OCI-LY7 (cell line): ENCODE measurements at regions not wholly inside any gene's neighbourhood (a gene's known extent, or its start where the extent isn't known, plus 50 kb on each side); places are given as distances from the start of the nearest gene placed in this dataset.

Experiments
- BruUV-seq: library from RNA; stranded (reverse); fragments of 400-500 nt; replicated peaks from 2 replicates; lab custom pipeline; 2021; lab: Mats Ljungman, UMichigan
- CTCF ChIA-PET: fragments of 300-600 bp; sonication (Branson Sonifier 250); formaldehyde crosslinking; loops from one replicate; lab custom pipeline; 2022; ENCODE audit warnings: antibody characterized with exemption; ENCODE audit not compliant: unreplicated experiment; lab: Charles Lee
- POLR2A ChIA-PET: fragments of 300-600 bp; sonication (Branson Sonifier 250); formaldehyde crosslinking; loops from one replicate; lab custom pipeline; 2022; ENCODE audit warnings: antibody characterized with exemption; lab: Charles Lee
- DNase-seq: peaks from one replicate; pipeline ENCODE4 v3.0.0-alpha.2; 2015; ENCODE audit warnings: low spot score
- H2AFZ ChIP-seq: fragments of 200-600 bp; sonication (generic), shearing (Covaris generic); 2 replicates; pipeline ENCODE4 v1.6.1; 2014; ENCODE audit warnings: mild to moderate bottlenecking, antibody characterized with exemption, low read length, moderate library complexity
- H3K27ac ChIP-seq: fragments of 200-600 bp; sonication (generic); 2 replicates; pipeline ENCODE4 v1.5.1; 2014; ENCODE audit warnings: mixed run types, low read depth, mild to moderate bottlenecking, moderate library complexity, low read length, inconsistent platforms; ENCODE audit not compliant: poor library complexity, severe bottlenecking
- H3K36me3 ChIP-seq: fragments of 200-600 bp; sonication (generic); 2 replicates; pipeline ENCODE4 v1.6.1; 2014; ENCODE audit warnings: mild to moderate bottlenecking, antibody characterized with exemption, low read length, moderate library complexity, mixed read lengths; ENCODE audit not compliant: insufficient read depth
- H3K4me1 ChIP-seq: fragments of 200-600 bp; sonication (generic); 2 replicates; pipeline ENCODE4 v1.5.1; 2014; ENCODE audit warnings: mild to moderate bottlenecking, low read length; ENCODE audit not compliant: insufficient read depth, poor library complexity, severe bottlenecking
- H3K4me2 ChIP-seq: fragments of 200-600 bp; sonication (generic); 2 replicates; pipeline ENCODE4 v1.6.1; 2014; ENCODE audit warnings: mild to moderate bottlenecking, low read length
- H3K4me3 ChIP-seq: fragments of 200-600 bp; sonication (generic); 2 replicates; pipeline ENCODE4 v1.5.1; 2014; ENCODE audit warnings: mild to moderate bottlenecking, low read depth, low read length; ENCODE audit not compliant: poor library complexity, severe bottlenecking
- H3K79me2 ChIP-seq: fragments of 200-600 bp; sonication (generic); 2 replicates; pipeline ENCODE4 v1.6.1; 2016; ENCODE audit warnings: low read depth, mild to moderate bottlenecking, low read length, moderate library complexity, mixed read lengths; ENCODE audit not compliant: insufficient read depth
- H3K9me2 ChIP-seq: fragments of 200-600 bp; sonication (generic); 2 replicates; pipeline ENCODE4 v1.6.1; 2016; ENCODE audit warnings: mild to moderate bottlenecking, low read length, mixed read lengths; ENCODE audit not compliant: insufficient read depth
- H3K9me3 ChIP-seq: fragments of 200-600 bp; sonication (generic); 2 replicates; pipeline ENCODE4 v1.6.1; 2014; ENCODE audit warnings: mild to moderate bottlenecking, mixed run types, low read length, mixed read lengths
- H4K20me1 ChIP-seq: fragments of 200-600 bp; sonication (generic); 2 replicates; pipeline ENCODE4 v1.6.1; 2014; ENCODE audit warnings: mild to moderate bottlenecking, antibody characterized with exemption, low read length, moderate library complexity, mixed read lengths; ENCODE audit not compliant: insufficient read depth
- EZH2phosphoT487 ChIP-seq: fragments of 200-600 bp; sonication (generic); IDR thresholded peaks from 2 replicates; pipeline ENCODE4 v1.6.1; 2018; ENCODE audit warnings: low read depth, borderline replicate concordance, mild to moderate bottlenecking, mixed run types, antibody characterized with exemption, low read length, moderate library complexity, mixed read lengths
- intact Hi-C: fragments of 100-400 bp; cut with micrococcal nuclease; formaldehyde crosslinking; loops from one replicate; pipeline ENCODE4 v1.10.0; 2022; ENCODE audit not compliant: unreplicated experiment
- TF ChIP-seq, protein P1 (sequence below): fragments of 200-600 bp; sonication (generic); conservative IDR thresholded peaks from 2 replicates; pipeline ENCODE4 v1.5.1; 2014; ENCODE audit warnings: mild to moderate bottlenecking, antibody characterized with exemption, low read length, moderate library complexity, mixed read lengths

DNA sequence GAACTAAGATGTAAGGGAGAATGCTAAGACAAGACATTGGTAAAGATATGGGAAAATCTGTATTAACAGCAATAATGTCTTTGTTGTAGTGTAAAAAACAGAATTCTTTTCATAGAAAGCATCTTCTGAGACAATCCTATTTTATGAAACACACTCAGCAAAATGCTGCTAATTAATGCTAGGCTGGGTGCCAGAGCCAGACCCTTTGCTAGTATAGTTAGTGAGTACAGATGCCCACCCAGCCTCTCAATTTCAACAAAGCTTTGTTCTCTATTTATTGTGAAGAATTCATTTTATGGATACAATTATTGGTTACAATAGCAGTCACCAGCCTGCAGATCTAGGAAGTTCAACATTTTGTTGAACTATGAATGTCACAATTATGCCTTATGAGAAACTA lies 131.0 kb downstream of the SEM1 start:
- Histone ChIP-seq H4K20me1 (no peaks in the 10 kb centered on the region), H3K4me2 (no peak overlapping the region), H2AFZ (no peak overlapping the region), H3K4me1 (no peaks in the 10 kb centered on the region), H3K36me3 (no peaks in the 10 kb centered on the region), H3K9me2 (no peaks in the 10 kb centered on the region), H3K79me2 (no peaks in the 10 kb centered on the region), H3K4me3 (no peak overlapping the region), H3K27ac (no peak overlapping the region), H3K9me3 (no peaks in the 10 kb centered on the region)
- ChIA-PET POLR2A (no interaction called here), CTCF (no interaction called here)
- no TSS peak for BruUV-seq
- DNase-seq, result no peak
- intact Hi-C loops, result no loop called here
- TF ChIP-seq EZH2phosphoT487, result no peak
- TF ChIP-seq, protein P1, sequence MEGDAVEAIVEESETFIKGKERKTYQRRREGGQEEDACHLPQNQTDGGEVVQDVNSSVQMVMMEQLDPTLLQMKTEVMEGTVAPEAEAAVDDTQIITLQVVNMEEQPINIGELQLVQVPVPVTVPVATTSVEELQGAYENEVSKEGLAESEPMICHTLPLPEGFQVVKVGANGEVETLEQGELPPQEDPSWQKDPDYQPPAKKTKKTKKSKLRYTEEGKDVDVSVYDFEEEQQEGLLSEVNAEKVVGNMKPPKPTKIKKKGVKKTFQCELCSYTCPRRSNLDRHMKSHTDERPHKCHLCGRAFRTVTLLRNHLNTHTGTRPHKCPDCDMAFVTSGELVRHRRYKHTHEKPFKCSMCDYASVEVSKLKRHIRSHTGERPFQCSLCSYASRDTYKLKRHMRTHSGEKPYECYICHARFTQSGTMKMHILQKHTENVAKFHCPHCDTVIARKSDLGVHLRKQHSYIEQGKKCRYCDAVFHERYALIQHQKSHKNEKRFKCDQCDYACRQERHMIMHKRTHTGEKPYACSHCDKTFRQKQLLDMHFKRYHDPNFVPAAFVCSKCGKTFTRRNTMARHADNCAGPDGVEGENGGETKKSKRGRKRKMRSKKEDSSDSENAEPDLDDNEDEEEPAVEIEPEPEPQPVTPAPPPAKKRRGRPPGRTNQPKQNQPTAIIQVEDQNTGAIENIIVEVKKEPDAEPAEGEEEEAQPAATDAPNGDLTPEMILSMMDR, result no peak

GRCh38 chr7:96563409-96563808 lies 146.2 kb downstream of the SEM1 start:
- DNase-seq, result no peak
- H3K36me3 ChIP-seq, result no peaks in the 10 kb centered on the region
- no peaks in the 10 kb centered on the region; the same call in 1 of the 2 replicates for H3K9me2 ChIP-seq
- CTCF ChIA-PET, result no interaction called here
- TF ChIP-seq EZH2phosphoT487, result no peak
- TF ChIP-seq, protein P1, result no peak
- intact Hi-C loops, result no loop called here
- H3K4me2 ChIP-seq, result no peak overlapping the region
- no peak overlapping the region for H3K27ac ChIP-seq
- no peaks in the 10 kb centered on the region for H3K9me3 ChIP-seq
- POLR2A ChIA-PET, result interaction anchor here (0.6 kb wide), 1 partner anchor 41 kb away, joined by 3 read pairs; no protein-coding TSS in a partner anchor
- no peaks in the 10 kb centered on the region for H4K20me1 ChIP-seq
- H3K79me2 ChIP-seq, result no peaks in the 10 kb centered on the region
- no peaks in the 10 kb centered on the region for H3K4me1 ChIP-seq
- no peak overlapping the region for H3K4me3 ChIP-seq
- no peak overlapping the region for H2AFZ ChIP-seq
- no TSS peak for BruUV-seq

- DNase-seq, result no peak
- CTCF ChIA-PET, result no interaction called here
- H2AFZ ChIP-seq, result no peak overlapping the region
- no peak overlapping the region for H3K4me3 ChIP-seq
- no TSS peak for BruUV-seq
- intact Hi-C loops, result no loop called here
- POLR2A ChIA-PET, result no interaction called here
- H3K4me1 ChIP-seq, result no peaks in the 10 kb centered on the region
- H3K9me3 ChIP-seq, result no peaks in the 10 kb centered on the region
- no peaks in the 10 kb centered on the region for H3K79me2 ChIP-seq
- no peak for TF ChIP-seq EZH2phosphoT487
- TF ChIP-seq, protein P1, result no peak
- H3K36me3 ChIP-seq, result no peaks in the 10 kb centered on the region
- H3K9me2 ChIP-seq, result no peaks in the 10 kb centered on the region; the same call in 1 of the 2 replicates
- no peak overlapping the region for H3K27ac ChIP-seq
- H4K20me1 ChIP-seq, result no peaks in the 10 kb centered on the region
- H3K4me2 ChIP-seq, result no peak overlapping the region
Observed at GRCh38 chr7:96562966-96563365, 146.7 kb downstream of the SEM1 start.
